Neutrophil (primary cell): ENCODE measurements at regions not wholly inside any gene's neighbourhood (a gene's known extent, or its start where the extent isn't known, plus 50 kb on each side); places are given as distances from the start of the nearest gene placed in this dataset.

Experiments used
- H3K27ac ChIP-seq: fragments of 200-600 bp; sonication (generic); 2 replicates; pipeline ENCODE4 v1.5.1; 2016; ENCODE audit warnings: mild to moderate bottlenecking, moderate library complexity
- H3K27me3 ChIP-seq: fragments of 200-600 bp; sonication (generic); 2 replicates; pipeline ENCODE4 v1.6.0; 2016; ENCODE audit warnings: mild to moderate bottlenecking
- H3K36me3 ChIP-seq: fragments of 200-600 bp; sonication (generic); 2 replicates; pipeline ENCODE4 v1.5.1; 2017
- H3K4me1 ChIP-seq, 2 experiments: fragments of 200-600 bp in 1 of 2; sonication (generic) in 1 of 2; 1 replicate in 1 of 2; 2 replicates in 1 of 2; pipeline versions ENCODE4 v1.5.1 to v1.6.1; 2013 to 2016; ENCODE audit warnings: low read depth in 1 of 2, low read length in 1 of 2, mild to moderate bottlenecking in 1 of 2, moderate library complexity in 1 of 2; ENCODE audit not compliant: control insufficient read depth in 1 of 2, insufficient read depth in 1 of 2
- H3K4me3 ChIP-seq, 2 experiments: fragments of 200-600 bp in 1 of 2; sonication (generic) in 1 of 2; 1 replicate in 1 of 2; 2 replicates in 1 of 2; pipeline ENCODE4 v1.5.1; 2013 to 2016; ENCODE audit warnings: low read depth in 1 of 2, low read length in 1 of 2, mild to moderate bottlenecking in 1 of 2, moderate library complexity in 1 of 2
- H3K9me3 ChIP-seq: fragments of 200-600 bp; sonication (generic); 2 replicates; pipeline ENCODE4 v1.5.1; 2016
- CTCF ChIP-seq: fragments of 200-600 bp; sonication (generic); IDR thresholded peaks from 2 replicates; pipeline ENCODE4 v1.5.1; 2016; ENCODE audit warnings: antibody characterized with exemption

GRCh38 chr5:17434982-17435381 is 63.0 kb upstream of the TAF11L2 start:
- peak overlapping the region in 1 of 2 experiments; percentile 55 for H3K4me3 ChIP-seq
- no peaks in the 10 kb centered on the region for H3K27me3 ChIP-seq
- H3K27ac ChIP-seq = peak overlapping the region; percentile 95
- no peaks in the 10 kb centered on the region for H3K9me3 ChIP-seq
- peaks cover 88 to 96% of the 10 kb centered on the region in 2 experiments for H3K4me1 ChIP-seq
- H3K36me3 ChIP-seq = no peaks in the 10 kb centered on the region
- TF ChIP-seq CTCF = no peak

- Histone ChIP-seq H3K4me3 (peak overlapping the region; percentile 55 to 59), H3K4me1 (peaks cover 94 to 96% of the 10 kb centered on the region in 2 experiments)
Observed at GRCh38 chr5:17436350-17436749, 61.7 kb upstream of the TAF11L2 start.

GRCh38 chr5:17436761-17437221 is 61.2 kb upstream of the TAF11L2 start:
- peak; percentile 35 for TF ChIP-seq CTCF
- Histone ChIP-seq H3K4me3 (peak overlapping the region; percentile 55 to 59), H3K36me3 (no peaks in the 10 kb centered on the region), H3K27ac (peak overlapping the region; percentile 95), H3K9me3 (no peaks in the 10 kb centered on the region), H3K27me3 (no peaks in the 10 kb centered on the region), H3K4me1 (peaks cover 94 to 96% of the 10 kb centered on the region in 2 experiments)

More at GRCh38 chr5:17436350-17436749, 61.7 kb upstream of the TAF11L2 start:
- no peaks in the 10 kb centered on the region for H3K9me3 ChIP-seq
- TF ChIP-seq CTCF = no peak
- H3K27ac ChIP-seq = peak overlapping the region; percentile 95
- no peaks in the 10 kb centered on the region for H3K36me3 ChIP-seq
- no peaks in the 10 kb centered on the region for H3K27me3 ChIP-seq

GRCh38 chr5:17438027-17438426 is 60.0 kb upstream of the TAF11L2 start:
- no peaks in the 10 kb centered on the region for H3K9me3 ChIP-seq
- H3K4me3 ChIP-seq = peak overlapping the region; percentile 55 to 59
- H3K36me3 ChIP-seq = no peaks in the 10 kb centered on the region
- H3K27me3 ChIP-seq = no peaks in the 10 kb centered on the region
- H3K4me1 ChIP-seq = peaks cover 96 to 97% of the 10 kb centered on the region in 2 experiments
- no peak for TF ChIP-seq CTCF
- H3K27ac ChIP-seq = peak overlapping the region; percentile 95

GRCh38 chr5:17439956-17440355 is 58.1 kb upstream of the TAF11L2 start:
- Histone ChIP-seq H3K9me3 (no peaks in the 10 kb centered on the region), H3K4me1 (peaks cover 96 to 100% of the 10 kb centered on the region in 2 experiments), H3K4me3 (no peak overlapping the region), H3K36me3 (no peaks in the 10 kb centered on the region), H3K27me3 (no peaks in the 10 kb centered on the region), H3K27ac (peak overlapping the region; percentile 95)
- TF ChIP-seq CTCF = no peak
